HEK293 (cell line): ENCODE measurements at regions not wholly inside any gene's neighbourhood (a gene's known extent, or its start where the extent isn't known, plus 50 kb on each side); places are given as distances from the start of the nearest gene placed in this dataset.
A peak's percentile ranks its signal among the peaks of the same experiment; 100 is the strongest.

Source experiments
- CTCF ChIA-PET: fragments of 350-600 bp; formaldehyde crosslinking; extraction: SDS; loops from one replicate; lab custom pipeline; 2021; ENCODE audit warnings: antibody characterized with exemption; lab: Yijun Ruan, JAX
- POLR2A ChIA-PET: fragments of 300-600 bp; formaldehyde crosslinking; extraction: SDS; loops from one replicate; lab custom pipeline; 2020; ENCODE audit warnings: antibody characterized with exemption, inconsistent platforms; lab: Yijun Ruan, JAX
- H3K27ac ChIP-seq: fragments of 200-500 bp; sonication (Bioruptor generic); 2 replicates; pipeline ENCODE4 v1.5.1; 2014; ENCODE audit warnings: low read depth, low read length, control low read depth, inconsistent platforms; ENCODE audit errors: extremely low read depth
- H3K36me3 ChIP-seq, 2 experiments: fragments of 200-500 bp in 1 of 2; sonication (Bioruptor generic) in 1 of 2; 1 replicate in 1 of 2; 2 replicates in 1 of 2; pipeline ENCODE4 v1.5.1; 2014 to 2017; ENCODE audit warnings: inconsistent platforms in 2 of 2, low read length in 2 of 2; ENCODE audit not compliant: control insufficient read depth in 2 of 2, insufficient read depth in 1 of 2
- H3K4me1 ChIP-seq: fragments of 200-500 bp; sonication (Bioruptor generic); 2 replicates; pipeline ENCODE4 v1.5.1; 2014; ENCODE audit warnings: mild to moderate bottlenecking, low read length, inconsistent platforms; ENCODE audit not compliant: control insufficient read depth, insufficient read depth
- H3K4me3 ChIP-seq: 2 replicates; pipeline ENCODE4 v1.5.1; 2011; ENCODE audit warnings: low read depth, mild to moderate bottlenecking, control low read depth, low read length, moderate library complexity
- H3K9me3 ChIP-seq: fragments of 200-500 bp; sonication (Bioruptor generic); 2 replicates; pipeline ENCODE4 v1.5.1; 2014; ENCODE audit warnings: low read depth, low read length, inconsistent platforms; ENCODE audit not compliant: control insufficient read depth, insufficient read depth
- EGR2 ChIP-seq: fragments of 450-650 bp; formaldehyde crosslinking; IDR thresholded peaks from 2 replicates; pipeline ENCODE4 v1.5.1; 2016; ENCODE audit warnings: low read depth, missing biosample characterization, missing genetic modification characterization
- ELK4 ChIP-seq: IDR thresholded peaks from 2 replicates; pipeline ENCODE4 v1.6.1; 2011; ENCODE audit warnings: mild to moderate bottlenecking, low read depth, low read length, borderline replicate concordance
- GLIS1 ChIP-seq: fragments of 450-650 bp; formaldehyde crosslinking; IDR thresholded peaks from 2 replicates; pipeline ENCODE4 v1.5.1; 2016; ENCODE audit warnings: missing biosample characterization, missing genetic modification characterization
- HOXC10 ChIP-seq: sonication (generic); formaldehyde crosslinking; IDR thresholded peaks from 2 replicates; pipeline ENCODE4 v1.8.1; 2023; ENCODE audit warnings: mild to moderate bottlenecking, missing genetic modification reagents
- HOXD13 ChIP-seq: sonication (generic); formaldehyde crosslinking; IDR thresholded peaks from 2 replicates; pipeline ENCODE4 v1.8.0; 2022; ENCODE audit warnings: missing genetic modification reagents, borderline replicate concordance
- KLF16 ChIP-seq: fragments of 450-650 bp; formaldehyde crosslinking; IDR thresholded peaks from 2 replicates; pipeline ENCODE4 v1.5.1; 2017; ENCODE audit warnings: missing biosample characterization, missing genetic modification characterization
- KLF8 ChIP-seq: fragments of 450-650 bp; formaldehyde crosslinking; IDR thresholded peaks from 2 replicates; pipeline ENCODE4 v1.5.1; 2016; ENCODE audit warnings: missing biosample characterization, missing genetic modification characterization
- OVOL3 ChIP-seq: fragments of 450-650 bp; formaldehyde crosslinking; IDR thresholded peaks from 2 replicates; pipeline ENCODE4 v1.5.1; 2016; ENCODE audit warnings: missing biosample characterization, missing genetic modification characterization
- SALL2 ChIP-seq: fragments of 450-650 bp; formaldehyde crosslinking; IDR thresholded peaks from 2 replicates; pipeline ENCODE4 v1.5.0; 2017; ENCODE audit warnings: missing biosample characterization, mild to moderate bottlenecking, missing genetic modification characterization, borderline replicate concordance
- SCRT1 ChIP-seq: fragments of 450-650 bp; formaldehyde crosslinking; IDR thresholded peaks from 2 replicates; pipeline ENCODE4 v1.5.1; 2016; ENCODE audit warnings: missing biosample characterization, missing genetic modification characterization, borderline replicate concordance
- SCRT2 ChIP-seq: fragments of 450-650 bp; formaldehyde crosslinking; IDR thresholded peaks from 2 replicates; pipeline ENCODE4 v1.5.1; 2016; ENCODE audit warnings: missing biosample characterization, missing genetic modification characterization
- SP3 ChIP-seq: fragments of 450-650 bp; formaldehyde crosslinking; IDR thresholded peaks from 2 replicates; pipeline ENCODE4 v1.5.1; 2016; ENCODE audit warnings: missing biosample characterization, missing genetic modification characterization
- ZBTB1 ChIP-seq: fragments of 450-650 bp; formaldehyde crosslinking; IDR thresholded peaks from 2 replicates; pipeline ENCODE4 v1.5.1; 2016; ENCODE audit warnings: missing biosample characterization, missing genetic modification characterization
- ZBTB20 ChIP-seq: fragments of 450-650 bp; formaldehyde crosslinking; IDR thresholded peaks from 2 replicates; pipeline ENCODE4 v1.5.1; 2016; ENCODE audit warnings: missing biosample characterization, missing genetic modification characterization
- ZBTB7A ChIP-seq: fragments of 450-650 bp; formaldehyde crosslinking; IDR thresholded peaks from 2 replicates; pipeline ENCODE4 v1.5.1; 2016; ENCODE audit warnings: low read depth, missing biosample characterization, missing genetic modification characterization
- ZNF112 ChIP-seq: fragments of 450-650 bp; formaldehyde crosslinking; IDR thresholded peaks from 2 replicates; pipeline ENCODE4 v1.5.0; 2017; ENCODE audit warnings: missing biosample characterization, missing genetic modification characterization
- ZNF302 ChIP-seq: fragments of 450-650 bp; formaldehyde crosslinking; IDR thresholded peaks from 2 replicates; pipeline ENCODE4 v1.5.1; 2016; ENCODE audit warnings: missing biosample characterization, missing genetic modification characterization, low read depth
- ZNF37A ChIP-seq: fragments of 450-650 bp; IDR thresholded peaks from 2 replicates; pipeline ENCODE4 v1.5.1; 2018; ENCODE audit warnings: missing biosample characterization, missing genetic modification characterization
- ZNF394 ChIP-seq: fragments of 450-650 bp; formaldehyde crosslinking; IDR thresholded peaks from 2 replicates; pipeline ENCODE4 v1.5.1; 2016; ENCODE audit warnings: missing biosample characterization, missing genetic modification characterization, mild to moderate bottlenecking, moderate library complexity, borderline replicate concordance
- ZNF449 ChIP-seq: fragments of 450-650 bp; formaldehyde crosslinking; IDR thresholded peaks from 2 replicates; pipeline ENCODE4 v1.5.1; 2017; ENCODE audit warnings: missing biosample characterization, mild to moderate bottlenecking, missing genetic modification characterization, moderate library complexity
- ZNF558 ChIP-seq: fragments of 450-650 bp; formaldehyde crosslinking; IDR thresholded peaks from 2 replicates; pipeline ENCODE4 v1.5.1; 2016; ENCODE audit warnings: missing biosample characterization, missing genetic modification characterization
- ZSCAN30 ChIP-seq: fragments of 450-650 bp; IDR thresholded peaks from 2 replicates; pipeline ENCODE4 v1.5.1; 2018; ENCODE audit warnings: missing biosample characterization, mild to moderate bottlenecking, missing genetic modification characterization, moderate library complexity
- TF ChIP-seq, protein P1 (sequence below): fragments of 450-650 bp; formaldehyde crosslinking; IDR thresholded peaks from 2 replicates; pipeline ENCODE4 v1.5.1; 2016; ENCODE audit warnings: missing biosample characterization, missing genetic modification characterization
- TF ChIP-seq, protein P2 (sequence below): fragments of 450-650 bp; formaldehyde crosslinking; IDR thresholded peaks from 2 replicates; pipeline ENCODE4 v1.5.1; 2016; ENCODE audit warnings: missing biosample characterization, missing genetic modification characterization
- TF ChIP-seq, protein P3 (sequence below): fragments of 450-650 bp; formaldehyde crosslinking; IDR thresholded peaks from 2 replicates; pipeline ENCODE4 v1.5.1; 2016; ENCODE audit warnings: missing biosample characterization, missing genetic modification characterization

DNA sequence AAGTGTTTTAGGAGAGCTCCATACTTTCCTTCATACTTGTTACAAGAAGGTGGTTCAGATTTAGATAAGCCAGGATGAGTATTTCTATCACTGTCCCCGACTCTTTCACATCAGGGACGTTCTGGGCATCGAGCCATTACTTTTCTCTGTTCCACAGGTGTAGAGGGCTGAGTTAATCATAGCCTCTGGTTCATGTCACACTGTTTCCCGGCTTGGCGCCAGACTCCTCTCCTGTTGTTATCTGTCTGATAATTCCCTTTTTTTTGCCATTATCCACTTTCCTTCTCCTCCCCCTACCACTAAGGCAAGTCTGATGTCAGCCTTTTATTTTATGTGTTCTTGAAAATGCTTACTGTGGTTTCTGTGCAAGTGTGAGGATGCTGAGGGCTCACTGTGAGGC lies 593.4 kb downstream of the UTRN start:
- no peaks in the 10 kb centered on the region for H3K36me3 ChIP-seq
- TF ChIP-seq ZBTB20 = peak; percentile 53; the same call in 1 of the 2 replicates
- no peak for TF ChIP-seq ZBTB1 (tag by site-specific recombination)
- TF ChIP-seq, protein P1, sequence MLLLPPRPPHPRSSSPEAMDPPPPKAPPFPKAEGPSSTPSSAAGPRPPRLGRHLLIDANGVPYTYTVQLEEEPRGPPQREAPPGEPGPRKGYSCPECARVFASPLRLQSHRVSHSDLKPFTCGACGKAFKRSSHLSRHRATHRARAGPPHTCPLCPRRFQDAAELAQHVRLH (tag by site-specific recombination) = 0 out of 2 replicates have a peak, but pooled peaks have one; percentile 9
- TF ChIP-seq ZNF394 (tag by site-specific recombination) = no peak
- TF ChIP-seq SCRT2 (tag by site-specific recombination) = peak; percentile 73
- TF ChIP-seq, protein P2, sequence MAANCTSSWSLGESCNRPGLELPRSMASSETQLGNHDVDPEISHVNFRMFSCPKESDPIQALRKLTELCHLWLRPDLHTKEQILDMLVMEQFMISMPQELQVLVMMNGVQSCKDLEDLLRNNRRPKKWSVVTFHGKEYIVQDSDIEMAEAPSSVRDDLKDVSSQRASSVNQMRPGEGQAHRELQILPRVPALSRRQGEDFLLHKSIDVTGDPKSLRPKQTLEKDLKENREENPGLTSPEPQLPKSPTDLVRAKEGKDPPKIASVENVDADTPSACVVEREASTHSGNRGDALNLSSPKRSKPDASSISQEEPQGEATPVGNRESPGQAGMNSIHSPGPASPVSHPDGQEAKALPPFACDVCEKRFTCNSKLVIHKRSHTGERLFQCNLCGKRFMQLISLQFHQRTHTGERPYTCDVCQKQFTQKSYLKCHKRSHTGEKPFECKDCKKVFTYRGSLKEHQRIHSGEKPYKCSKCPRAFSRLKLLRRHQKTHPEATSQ (tag by site-specific recombination) = no peak
- peak; percentile 73 for TF ChIP-seq SCRT1 (tag by site-specific recombination)
- 0 out of 2 replicates have a peak, but pooled peaks cover 5% of the 10 kb centered on the region for H3K4me1 ChIP-seq
- CTCF ChIA-PET = no interaction called here
- no peak overlapping the region for H3K27ac ChIP-seq
- H3K4me3 ChIP-seq = no peak overlapping the region
- POLR2A ChIA-PET = no interaction called here
- no peaks in the 10 kb centered on the region for H3K9me3 ChIP-seq

DNA sequence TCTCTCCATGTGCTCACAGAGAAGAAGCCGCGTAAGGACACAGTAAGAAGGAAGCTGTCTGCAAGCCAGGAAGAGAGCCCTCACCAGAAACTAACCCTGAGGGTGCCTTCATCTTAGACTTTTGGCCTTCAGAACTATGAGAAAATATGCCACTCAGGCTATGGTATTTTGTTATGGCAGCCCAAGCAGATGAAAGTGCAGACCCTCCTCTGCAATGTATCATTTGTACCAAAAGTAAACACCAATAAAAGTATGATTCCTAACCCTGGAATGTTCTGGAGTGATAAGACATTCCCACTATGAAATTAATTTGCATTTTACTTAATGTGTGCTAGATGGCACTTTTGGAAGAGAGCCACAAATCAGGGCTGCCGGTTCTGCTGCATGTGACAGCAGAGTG lies 594.3 kb downstream of the UTRN start:
- no peaks in the 10 kb centered on the region for H3K36me3 ChIP-seq
- ChIA-PET POLR2A (no interaction called here), CTCF (interaction anchor here (0.6 to 1.2 kb wide), 2 partner anchors 14 to 36 kb away, joined by 3 read pairs; no protein-coding TSS in a partner anchor)
- H3K9me3 ChIP-seq = no peaks in the 10 kb centered on the region
- 0 out of 2 replicates have a peak, but pooled peaks cover 5% of the 10 kb centered on the region for H3K4me1 ChIP-seq
- H3K27ac ChIP-seq = no peak overlapping the region
- H3K4me3 ChIP-seq = no peak overlapping the region
- TF ChIP-seq, protein P3, sequence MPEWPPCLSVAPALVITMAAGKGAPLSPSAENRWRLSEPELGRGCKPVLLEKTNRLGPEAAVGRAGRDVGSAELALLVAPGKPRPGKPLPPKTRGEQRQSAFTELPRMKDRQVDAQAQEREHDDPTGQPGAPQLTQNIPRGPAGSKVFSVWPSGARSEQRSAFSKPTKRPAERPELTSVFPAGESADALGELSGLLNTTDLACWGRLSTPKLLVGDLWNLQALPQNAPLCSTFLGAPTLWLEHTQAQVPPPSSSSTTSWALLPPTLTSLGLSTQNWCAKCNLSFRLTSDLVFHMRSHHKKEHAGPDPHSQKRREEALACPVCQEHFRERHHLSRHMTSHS (tag by site-specific recombination) = no peak
- no peak for TF ChIP-seq OVOL3 (tag by site-specific recombination)

- no peaks in the 10 kb centered on the region for H3K36me3 ChIP-seq
- ChIA-PET POLR2A (no interaction called here), CTCF (no interaction called here)
- H3K4me1 ChIP-seq = 0 out of 2 replicates have a peak, but pooled peaks cover 5% of the 10 kb centered on the region
- H3K27ac ChIP-seq = no peak overlapping the region
- H3K4me3 ChIP-seq = no peak overlapping the region
- H3K9me3 ChIP-seq = no peaks in the 10 kb centered on the region
- TF ChIP-seq ZNF449 (tag by site-specific recombination) = no peak
- TF ChIP-seq ZNF558 (tag by site-specific recombination) = no peak
- TF ChIP-seq GLIS1 (tag by site-specific recombination) = no peak
- TF ChIP-seq ZBTB7A (tag by site-specific recombination) = no peak
- TF ChIP-seq HOXC10 (CRISPR knock-in tag) = no peak
- no peak for TF ChIP-seq ZSCAN30 (tag by site-specific recombination)
- no peak for TF ChIP-seq KLF8 (tag by site-specific recombination)
- no peak for TF ChIP-seq EGR2 (tag by site-specific recombination)
- no peak for TF ChIP-seq ZNF112 (tag by site-specific recombination)
- TF ChIP-seq, protein P2 (tag by site-specific recombination) = no peak
- no peak for TF ChIP-seq SP3 (tag by site-specific recombination)
- no peak for TF ChIP-seq SALL2 (tag by site-specific recombination)
- no peak for TF ChIP-seq ZNF302 (tag by site-specific recombination)
- TF ChIP-seq HOXD13 = no peak
- TF ChIP-seq ELK4 = no peak
- no peak for TF ChIP-seq ZNF37A (tag by site-specific recombination)
- TF ChIP-seq KLF16 (tag by site-specific recombination) = no peak
These were observed 597.3 kb downstream of the UTRN start for GRCh38 chr6:144882425-144882824.
